ENCODE measurements at regions not wholly inside any gene's neighbourhood (a gene's known extent, or its start where the extent isn't known, plus 50 kb on each side); places are given as distances from the start of the nearest gene placed in this dataset.

- H4K20me1 ChIP-seq (ENCODE audit: control insufficient read depth, insufficient read depth), result no peaks in the 10 kb centered on the region
- no peaks in the 10 kb centered on the region for H3K4me1 ChIP-seq (ENCODE audit: control insufficient read depth, insufficient read depth, low read length)
- no peak for TF ChIP-seq NFYB (IDR thresholded peaks at IDR 0.05; ENCODE audit: insufficient read depth, low read depth, low read length)
- no peak for TF ChIP-seq PAX5 (IDR thresholded peaks at IDR 0.05; ENCODE audit: borderline replicate concordance, low read depth, low read length)
- no peak for TF ChIP-seq BACH1 (IDR thresholded peaks at IDR 0.05; ENCODE audit: borderline replicate concordance)
- TF ChIP-seq RELA (IDR thresholded peaks at IDR 0.05; ENCODE audit: borderline replicate concordance, partially characterized antibody), result no peak
- no peak for TF ChIP-seq ZNF592 (IDR thresholded peaks at IDR 0.05)
- TF ChIP-seq SUPT20H (IDR thresholded peaks at IDR 0.05; ENCODE audit: borderline replicate concordance, control insufficient read depth, low read depth, low read length), result no peak
- no peak for TF ChIP-seq CHD4 (IDR thresholded peaks at IDR 0.05)
- no peak for TF ChIP-seq NBN (IDR thresholded peaks at IDR 0.05)
- no peak for TF ChIP-seq ZNF622 (IDR thresholded peaks at IDR 0.05)
- no peak for TF ChIP-seq E2F8 (IDR thresholded peaks at IDR 0.05; ENCODE audit: low read depth, partially characterized antibody)
- no peak for TF ChIP-seq SIN3A (IDR thresholded peaks at IDR 0.05; ENCODE audit: low read depth, low read length)
- TF ChIP-seq ESRRA (IDR thresholded peaks at IDR 0.05; ENCODE audit: low read length), result no peak
- no peak for TF ChIP-seq MTA2 (IDR thresholded peaks at IDR 0.05; ENCODE audit: low read depth)
- TF ChIP-seq SKIL (IDR thresholded peaks at IDR 0.05; ENCODE audit: low read depth, poor library complexity, severe bottlenecking), result no peak
- TF ChIP-seq POU2F2 (IDR thresholded peaks at IDR 0.05; ENCODE audit: borderline replicate concordance, low read depth, low read length), result no peak
- no peak for TF ChIP-seq TAF1 (IDR thresholded peaks at IDR 0.05; ENCODE audit: borderline replicate concordance, low read depth, low read length)
- TF ChIP-seq POLR2AphosphoS2 (IDR thresholded peaks at IDR 0.05; ENCODE audit: low read depth, low read length), result no peak
- no peak for TF ChIP-seq GABPA (IDR thresholded peaks at IDR 0.05; ENCODE audit: low read depth)
- ChIA-PET CTCF (no interaction called here), POLR2A (no interaction called here), SMC1A (ENCODE audit: uncharacterized antibody, unreplicated experiment) (no interaction called here), RAD21 (ENCODE audit: unreplicated experiment) (no interaction called here)
- H3K9me3 ChIP-seq (replicated peaks; ENCODE audit: control insufficient read depth, insufficient read depth, low read length), result no peaks in the 10 kb centered on the region
- no peak overlapping the region for H2AFZ ChIP-seq (ENCODE audit: control insufficient read depth, low read depth, low read length)
- DNase-seq (ENCODE audit: low read depth, low spot score) (no peak), FAIRE-seq (no peak), ATAC-seq (no peak)
- no peak overlapping the region for H3K27ac ChIP-seq (ENCODE audit: control insufficient read depth, insufficient read depth)
- intact Hi-C loops (cut with micrococcal nuclease; ENCODE audit: unreplicated experiment) (no loop called here), in situ Hi-C loops (cut with MboI) (no loop called here)
- H3K27me3 ChIP-seq (replicated peaks in 1 of 2; ENCODE audit: control insufficient read depth in 2 of 2, insufficient read depth in 2 of 2, low read length in 1 of 2), result no peaks in the 10 kb centered on the region
- BruUV-seq (replicated peaks), result no TSS peak
- 0% methylated on average over 5 of the region's 5 CpGs for WGBS (ENCODE audit: insufficient coverage, insufficient replicate concordance, low lambda C conversion rate, missing lambda C conversion rate)
- H3K79me2 ChIP-seq (ENCODE audit: control insufficient read depth, insufficient read depth, low read length), result no peaks in the 10 kb centered on the region
- H3K4me2 ChIP-seq (ENCODE audit: control insufficient read depth, insufficient read depth), result no peak overlapping the region
- no peak overlapping the region for H3K9ac ChIP-seq (ENCODE audit: control insufficient read depth, insufficient read depth, low read length)
- no peak overlapping the region for H3K4me3 ChIP-seq
- H3K36me3 ChIP-seq (ENCODE audit: control insufficient read depth in 2 of 2, insufficient read depth in 2 of 2, low read length in 1 of 2), result no peaks in the 10 kb centered on the region
Measured at GRCh38 chr2:118638453-118638852, 209.0 kb downstream of the EN1 start.

Measured in GM12878 (cell line).